A673 (cell line): ENCODE measurements at regions not wholly inside any gene's neighbourhood (a gene's known extent, or its start where the extent isn't known, plus 50 kb on each side); places are given as distances from the start of the nearest gene placed in this dataset.

Experiments used
- BruUV-seq: library from RNA; stranded (reverse); fragments of 400-500 nt; replicated peaks from 2 replicates; lab custom pipeline; 2021; lab: Mats Ljungman, UMichigan
- CTCF ChIA-PET: fragments of 300-600 bp; sonication (Branson Sonifier 250); formaldehyde crosslinking; loops from one replicate; lab custom pipeline; 2022; ENCODE audit warnings: antibody characterized with exemption; lab: Charles Lee
- POLR2A ChIA-PET: fragments of 300-600 bp; sonication (Branson Sonifier 250); formaldehyde crosslinking; loops from one replicate; lab custom pipeline; 2022; ENCODE audit warnings: antibody characterized with exemption; ENCODE audit not compliant: low non-redundant PET; lab: Charles Lee
- DNase-seq: peaks from one replicate; pipeline ENCODE4 v3.0.0-alpha.2; 2015; ENCODE audit warnings: low spot score
- H3K27ac ChIP-seq: fragments of 200-600 bp; sonication (generic); 2 replicates; pipeline ENCODE4 v1.5.1; 2016; ENCODE audit warnings: mixed run types, low read depth, mild to moderate bottlenecking, mixed read lengths, antibody characterized with exemption, low read length; ENCODE audit not compliant: poor library complexity, severe bottlenecking
- H3K27me3 ChIP-seq: fragments of 200-600 bp; sonication (generic); replicated peaks from 2 replicates; pipeline ENCODE4 v1.6.1; 2017; ENCODE audit warnings: mixed run types, low read depth, mild to moderate bottlenecking, mixed read lengths, antibody characterized with exemption, low read length; ENCODE audit not compliant: insufficient read depth, poor library complexity
- H3K36me3 ChIP-seq: fragments of 200-600 bp; sonication (generic); 2 replicates; pipeline ENCODE4 v1.6.1; 2016; ENCODE audit warnings: mixed run types, mild to moderate bottlenecking, mixed read lengths, antibody characterized with exemption, low read length; ENCODE audit not compliant: insufficient read depth, poor library complexity, severe bottlenecking
- H3K4me1 ChIP-seq: fragments of 200-600 bp; sonication (generic); 2 replicates; pipeline ENCODE4 v1.6.1; 2017; ENCODE audit warnings: mixed run types, mild to moderate bottlenecking, mixed read lengths, antibody characterized with exemption, low read length; ENCODE audit not compliant: insufficient read depth, poor library complexity, severe bottlenecking
- H3K4me3 ChIP-seq: fragments of 200-600 bp; sonication (generic); 2 replicates; pipeline ENCODE4 v1.5.1; 2016; ENCODE audit warnings: low read depth, mixed run types, mild to moderate bottlenecking, mixed read lengths, low read length; ENCODE audit not compliant: poor library complexity, severe bottlenecking
- H3K9me3 ChIP-seq: fragments of 200-600 bp; sonication (generic); 2 replicates; pipeline ENCODE4 v1.6.1; 2016; ENCODE audit warnings: mixed run types, low read depth, mild to moderate bottlenecking, mixed read lengths, antibody characterized with exemption, low read length; ENCODE audit not compliant: poor library complexity, severe bottlenecking
- CTCF ChIP-seq: fragments of 300-800, 200-600 bp; sonication (generic); conservative IDR thresholded peaks from 2 replicates; pipeline ENCODE4 v1.5.1; 2017; ENCODE audit warnings: low read depth, mild to moderate bottlenecking, antibody characterized with exemption, low read length, moderate library complexity, mixed read lengths
- EZH2 ChIP-seq: fragments of 200-600 bp; sonication (generic); IDR thresholded peaks from 2 replicates; pipeline ENCODE4 v1.6.1; 2017; ENCODE audit warnings: borderline replicate concordance, low read depth, mild to moderate bottlenecking, mixed read lengths, antibody characterized with exemption, low read length; ENCODE audit not compliant: poor library complexity, severe bottlenecking
- intact Hi-C: fragments of 100-400 bp; cut with micrococcal nuclease; formaldehyde crosslinking; loops from one replicate; pipeline ENCODE4 v1.10.0; 2022; ENCODE audit not compliant: unreplicated experiment

- no TSS peak for BruUV-seq
- intact Hi-C loops: no loop called here
- no peak for DNase-seq
- POLR2A ChIA-PET: no interaction called here
- no peak overlapping the region for H3K27ac ChIP-seq
- no peak for TF ChIP-seq EZH2
- no peak for TF ChIP-seq CTCF
- no peaks in the 10 kb centered on the region for H3K4me1 ChIP-seq
- H3K27me3 ChIP-seq: peaks cover 9% of the 10 kb centered on the region
- no peaks in the 10 kb centered on the region for H3K9me3 ChIP-seq
- H3K36me3 ChIP-seq: no peaks in the 10 kb centered on the region
- CTCF ChIA-PET: no interaction called here
- H3K4me3 ChIP-seq: no peak overlapping the region
Observed at GRCh38 chr4:108458681-108459080, 161.7 kb upstream of the RPL34 start.

GRCh38 chr4:108454227-108454626 is 166.1 kb upstream of the RPL34 start:
- no TSS peak for BruUV-seq
- CTCF ChIA-PET: no interaction called here
- TF ChIP-seq CTCF: no peak
- TF ChIP-seq EZH2: no peak
- H3K9me3 ChIP-seq: no peaks in the 10 kb centered on the region
- H3K4me1 ChIP-seq: no peaks in the 10 kb centered on the region
- peaks cover 9% of the 10 kb centered on the region for H3K27me3 ChIP-seq
- intact Hi-C loops: no loop called here
- H3K4me3 ChIP-seq: no peak overlapping the region
- H3K36me3 ChIP-seq: no peaks in the 10 kb centered on the region
- POLR2A ChIA-PET: no interaction called here
- H3K27ac ChIP-seq: no peak overlapping the region
- DNase-seq: no peak

- intact Hi-C loops: no loop called here
- no peak overlapping the region for H3K27ac ChIP-seq
- H3K4me1 ChIP-seq: no peaks in the 10 kb centered on the region
- no peak for TF ChIP-seq CTCF
- no peak for TF ChIP-seq EZH2
- no peaks in the 10 kb centered on the region for H3K9me3 ChIP-seq
- ChIA-PET POLR2A (no interaction called here), CTCF (no interaction called here)
- no peak for DNase-seq
- no TSS peak for BruUV-seq
- H3K36me3 ChIP-seq: no peaks in the 10 kb centered on the region
- no peak overlapping the region for H3K4me3 ChIP-seq
- peaks cover 9% of the 10 kb centered on the region for H3K27me3 ChIP-seq
Observed at GRCh38 chr4:108453366-108453765, 167.0 kb upstream of the RPL34 start.
